ENCODE measurements at regions not wholly inside any gene's neighbourhood (a gene's known extent, or its start where the extent isn't known, plus 50 kb on each side); places are given as distances from the start of the nearest gene placed in this dataset.

- FAIRE-seq, result no peak
- DNase-seq, result no peak
- WGBS, 3 donors, result 82 to 86% (median 82%) methylated on average over 1 of the region's 1 CpG
Observed at GRCh38 chr2:63680455-63680854, 91.7 kb downstream of the MDH1 start.

GRCh38 chr2:63681896-63682295, 93.1 kb downstream of the MDH1 start:
- Histone ChIP-seq H3K27me3 (ENCODE audit: control insufficient read depth in 3 of 3, insufficient read depth in 3 of 3, low read length in 3 of 3) (no peaks in the 10 kb centered on the region), H3K4me3 (ENCODE audit: low read depth in 1 of 3, low read length in 3 of 3) (no peak overlapping the region), H3K4me1 (ENCODE audit: control insufficient read depth in 3 of 3, insufficient read depth in 2 of 3, low read depth in 1 of 3, low read length in 2 of 3) (no peaks in the 10 kb centered on the region), H3K27ac (ENCODE audit: low read depth in 1 of 3, low read length in 2 of 3) (no peak overlapping the region), H3K36me3 (ENCODE audit: control insufficient read depth in 3 of 3, insufficient read depth in 2 of 3, low read depth in 1 of 3, low read length in 3 of 3) (no peaks in the 10 kb centered on the region), H3K9me3 (ENCODE audit: control insufficient read depth in 2 of 2, insufficient read depth in 1 of 2, low read depth in 1 of 2, low read length in 1 of 2) (no peaks in the 10 kb centered on the region)
- FAIRE-seq (no peak), DNase-seq (no peak)
- WGBS, 3 donors, result 91 to 97% (median 96%) methylated on average over 1 of the region's 1 CpG

More at GRCh38 chr2:63680455-63680854, 91.7 kb downstream of the MDH1 start:
- Histone ChIP-seq H3K27ac (ENCODE audit: low read depth in 1 of 3, low read length in 2 of 3) (no peak overlapping the region), H3K27me3 (ENCODE audit: control insufficient read depth in 3 of 3, insufficient read depth in 3 of 3, low read length in 3 of 3) (no peaks in the 10 kb centered on the region), H3K36me3 (ENCODE audit: control insufficient read depth in 3 of 3, insufficient read depth in 2 of 3, low read depth in 1 of 3, low read length in 3 of 3) (no peaks in the 10 kb centered on the region), H3K4me1 (ENCODE audit: control insufficient read depth in 3 of 3, insufficient read depth in 2 of 3, low read depth in 1 of 3, low read length in 2 of 3) (no peaks in the 10 kb centered on the region), H3K9me3 (ENCODE audit: control insufficient read depth in 2 of 2, insufficient read depth in 1 of 2, low read depth in 1 of 2, low read length in 1 of 2) (no peaks in the 10 kb centered on the region), H3K4me3 (ENCODE audit: low read depth in 1 of 3, low read length in 3 of 3) (no peak overlapping the region)

GRCh38 chr2:63692002-63692606, 103.3 kb downstream of the MDH1 start:
- FAIRE-seq, result peak; percentile 92
- Histone ChIP-seq H3K4me3 (ENCODE audit: low read depth in 1 of 3, low read length in 3 of 3) (no peak overlapping the region), H3K36me3 (ENCODE audit: control insufficient read depth in 3 of 3, insufficient read depth in 2 of 3, low read depth in 1 of 3, low read length in 3 of 3) (no peaks in the 10 kb centered on the region), H3K4me1 (ENCODE audit: control insufficient read depth in 3 of 3, insufficient read depth in 2 of 3, low read depth in 1 of 3, low read length in 2 of 3) (no peaks in the 10 kb centered on the region), H3K27ac (ENCODE audit: low read depth in 1 of 3, low read length in 2 of 3) (no peak overlapping the region), H3K27me3 (ENCODE audit: control insufficient read depth in 3 of 3, insufficient read depth in 3 of 3, low read length in 3 of 3) (no peaks in the 10 kb centered on the region), H3K9me3 (ENCODE audit: control insufficient read depth in 2 of 2, insufficient read depth in 1 of 2, low read depth in 1 of 2, low read length in 1 of 2) (no peaks in the 10 kb centered on the region)
- peak; percentile 45 to 56 for DNase-seq
- 0 to 4% (median 1%) methylated on average over 1 of the region's 1 CpG for WGBS, 3 donors

GRCh38 chr2:63695583-63695982, 106.8 kb downstream of the MDH1 start:
- H3K4me1 ChIP-seq (ENCODE audit: control insufficient read depth in 3 of 3, insufficient read depth in 2 of 3, low read depth in 1 of 3, low read length in 2 of 3), result no peaks in the 10 kb centered on the region
- DNase-seq (no peak), FAIRE-seq (no peak)
- H3K27me3 ChIP-seq (ENCODE audit: control insufficient read depth in 3 of 3, insufficient read depth in 3 of 3, low read length in 3 of 3), result no peaks in the 10 kb centered on the region
- H3K9me3 ChIP-seq (ENCODE audit: control insufficient read depth in 2 of 2, insufficient read depth in 1 of 2, low read depth in 1 of 2, low read length in 1 of 2), result no peaks in the 10 kb centered on the region
- H3K27ac ChIP-seq (ENCODE audit: low read depth in 1 of 3, low read length in 2 of 3), result no peak overlapping the region
- H3K4me3 ChIP-seq (ENCODE audit: low read depth in 1 of 3, low read length in 3 of 3), result no peak overlapping the region
- H3K36me3 ChIP-seq (ENCODE audit: control insufficient read depth in 3 of 3, insufficient read depth in 2 of 3, low read depth in 1 of 3, low read length in 3 of 3), result no peaks in the 10 kb centered on the region

- WGBS, 3 donors, result 38 to 73% (median 55%) methylated on average over 1 of the region's 1 CpG
- no peaks in the 10 kb centered on the region for H3K4me1 ChIP-seq (ENCODE audit: control insufficient read depth in 3 of 3, insufficient read depth in 2 of 3, low read depth in 1 of 3, low read length in 2 of 3)
- no peak overlapping the region for H3K4me3 ChIP-seq (ENCODE audit: low read depth in 1 of 3, low read length in 3 of 3)
- FAIRE-seq (no peak), DNase-seq (no peak)
- H3K27me3 ChIP-seq (ENCODE audit: control insufficient read depth in 3 of 3, insufficient read depth in 3 of 3, low read length in 3 of 3), result no peaks in the 10 kb centered on the region
- H3K9me3 ChIP-seq (ENCODE audit: control insufficient read depth in 2 of 2, insufficient read depth in 1 of 2, low read depth in 1 of 2, low read length in 1 of 2), result no peaks in the 10 kb centered on the region
- no peak overlapping the region for H3K27ac ChIP-seq (ENCODE audit: low read depth in 1 of 3, low read length in 2 of 3)
- no peaks in the 10 kb centered on the region for H3K36me3 ChIP-seq (ENCODE audit: control insufficient read depth in 3 of 3, insufficient read depth in 2 of 3, low read depth in 1 of 3, low read length in 3 of 3)
Observed at GRCh38 chr2:63696496-63696895, 107.7 kb downstream of the MDH1 start.

GRCh38 chr2:63697160-63697559, 108.4 kb downstream of the MDH1 start:
- no peaks in the 10 kb centered on the region for H3K4me1 ChIP-seq (ENCODE audit: control insufficient read depth in 3 of 3, insufficient read depth in 2 of 3, low read depth in 1 of 3, low read length in 2 of 3)
- no peak for FAIRE-seq
- WGBS, 3 donors, result 72 to 84% (median 79%) methylated on average over 4 of the region's 4 CpGs
- no peaks in the 10 kb centered on the region for H3K27me3 ChIP-seq (ENCODE audit: control insufficient read depth in 3 of 3, insufficient read depth in 3 of 3, low read length in 3 of 3)
- DNase-seq, result peak in 1 of 2 donors; percentile 32
- H3K4me3 ChIP-seq (ENCODE audit: low read depth in 1 of 3, low read length in 3 of 3), result no peak overlapping the region
- no peaks in the 10 kb centered on the region for H3K9me3 ChIP-seq (ENCODE audit: control insufficient read depth in 2 of 2, insufficient read depth in 1 of 2, low read depth in 1 of 2, low read length in 1 of 2)
- H3K27ac ChIP-seq (ENCODE audit: low read depth in 1 of 3, low read length in 2 of 3), result no peak overlapping the region
- no peaks in the 10 kb centered on the region for H3K36me3 ChIP-seq (ENCODE audit: control insufficient read depth in 3 of 3, insufficient read depth in 2 of 3, low read depth in 1 of 3, low read length in 3 of 3)

GRCh38 chr2:63698786-63699548, 110.2 kb downstream of the MDH1 start:
- FAIRE-seq, result no peak
- 46 to 51% (median 48%) methylated on average over 6 of the region's 6 CpGs for WGBS, 3 donors

GRCh38 chr2:63699549-63699839, 110.7 kb downstream of the MDH1 start:
- Histone ChIP-seq H3K9me3 (ENCODE audit: control insufficient read depth in 2 of 2, insufficient read depth in 1 of 2, low read depth in 1 of 2, low read length in 1 of 2) (no peaks in the 10 kb centered on the region), H3K27ac (ENCODE audit: low read depth in 1 of 3, low read length in 2 of 3) (peak overlapping the region in 1 of 3 donors; percentile 22), H3K4me1 (ENCODE audit: control insufficient read depth in 3 of 3, insufficient read depth in 2 of 3, low read depth in 1 of 3, low read length in 2 of 3) (no peaks in the 10 kb centered on the region), H3K27me3 (ENCODE audit: control insufficient read depth in 3 of 3, insufficient read depth in 3 of 3, low read length in 3 of 3) (no peaks in the 10 kb centered on the region), H3K36me3 (ENCODE audit: control insufficient read depth in 3 of 3, insufficient read depth in 2 of 3, low read depth in 1 of 3, low read length in 3 of 3) (no peaks in the 10 kb centered on the region), H3K4me3 (ENCODE audit: low read depth in 1 of 3, low read length in 3 of 3) (no peak overlapping the region)
- FAIRE-seq (no peak), DNase-seq (no peak)
- 72 to 83% (median 73%) methylated on average over 3 of the region's 3 CpGs for WGBS, 3 donors

More at GRCh38 chr2:63698786-63699548, 110.2 kb downstream of the MDH1 start:
- Histone ChIP-seq H3K9me3 (ENCODE audit: control insufficient read depth in 2 of 2, insufficient read depth in 1 of 2, low read depth in 1 of 2, low read length in 1 of 2) (no peaks in the 10 kb centered on the region), H3K27ac (ENCODE audit: low read depth in 1 of 3, low read length in 2 of 3) (peak overlapping the region in 1 of 3 donors; percentile 22), H3K27me3 (ENCODE audit: control insufficient read depth in 3 of 3, insufficient read depth in 3 of 3, low read length in 3 of 3) (no peaks in the 10 kb centered on the region), H3K4me3 (ENCODE audit: low read depth in 1 of 3, low read length in 3 of 3) (no peak overlapping the region), H3K36me3 (ENCODE audit: control insufficient read depth in 3 of 3, insufficient read depth in 2 of 3, low read depth in 1 of 3, low read length in 3 of 3) (no peaks in the 10 kb centered on the region), H3K4me1 (ENCODE audit: control insufficient read depth in 3 of 3, insufficient read depth in 2 of 3, low read depth in 1 of 3, low read length in 2 of 3) (no peaks in the 10 kb centered on the region)
- DNase-seq, result peak; percentile 45 to 60

- H3K36me3 ChIP-seq (ENCODE audit: control insufficient read depth in 3 of 3, insufficient read depth in 2 of 3, low read depth in 1 of 3, low read length in 3 of 3), result no peaks in the 10 kb centered on the region
- no peak overlapping the region for H3K4me3 ChIP-seq (ENCODE audit: low read depth in 1 of 3, low read length in 3 of 3)
- no peaks in the 10 kb centered on the region for H3K27me3 ChIP-seq (ENCODE audit: control insufficient read depth in 3 of 3, insufficient read depth in 3 of 3, low read length in 3 of 3)
- H3K27ac ChIP-seq (ENCODE audit: low read depth in 1 of 3, low read length in 2 of 3), result no peak overlapping the region
- DNase-seq (no peak), FAIRE-seq (no peak)
- H3K4me1 ChIP-seq (ENCODE audit: control insufficient read depth in 3 of 3, insufficient read depth in 2 of 3, low read depth in 1 of 3, low read length in 2 of 3), result no peaks in the 10 kb centered on the region
- no peaks in the 10 kb centered on the region for H3K9me3 ChIP-seq (ENCODE audit: control insufficient read depth in 2 of 2, insufficient read depth in 1 of 2, low read depth in 1 of 2, low read length in 1 of 2)
- 83 to 93% (median 90%) methylated on average over 3 of the region's 3 CpGs for WGBS, 3 donors
Observed at GRCh38 chr2:63700271-63700670, 111.5 kb downstream of the MDH1 start.

Measured in small intestine (tissue), 7 donors.